Fibroblast of villous mesenchyme (primary cell): ENCODE measurements at regions not wholly inside any gene's neighbourhood (a gene's known extent, or its start where the extent isn't known, plus 50 kb on each side); places are given as distances from the start of the nearest gene placed in this dataset.
A peak's percentile ranks its signal among the peaks of the same experiment; 100 is the strongest.

Experiments
- DNase-seq: peaks from one replicate; pipeline ENCODE4 v3.0.0-alpha.2; 2010; ENCODE audit warnings: low read depth
- H3K4me3 ChIP-seq: 2 replicates; pipeline ENCODE4 v1.5.1; 2011; ENCODE audit warnings: low read depth, mild to moderate bottlenecking, low read length
- TF ChIP-seq, protein P1 (sequence below): IDR thresholded peaks from 2 replicates; pipeline ENCODE4 v1.5.1; 2012; ENCODE audit warnings: low read depth, mild to moderate bottlenecking, low read length; ENCODE audit not compliant: insufficient read depth

DNA sequence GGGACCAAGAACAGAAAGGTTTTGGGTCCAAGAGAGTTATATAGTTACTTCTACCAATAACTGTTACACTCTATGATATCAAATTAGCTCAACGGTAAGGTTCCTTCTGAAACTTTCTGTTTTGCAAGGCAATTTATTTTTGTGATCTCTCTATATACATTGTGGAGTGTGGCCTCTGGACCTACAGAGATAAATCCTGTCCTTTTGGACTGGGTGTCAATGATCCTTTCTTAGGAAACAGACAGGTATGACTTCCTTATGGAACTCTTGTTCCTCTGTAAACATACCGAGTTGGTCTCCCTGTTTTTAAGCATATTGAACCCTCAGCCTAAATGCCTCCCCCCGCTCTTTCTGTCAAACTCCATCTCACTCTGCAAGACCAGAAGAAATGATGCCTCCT lies 1117.8 kb downstream of the BCL11A start:
- H3K4me3 ChIP-seq = no peak overlapping the region
- no peak for DNase-seq
- TF ChIP-seq, protein P1, sequence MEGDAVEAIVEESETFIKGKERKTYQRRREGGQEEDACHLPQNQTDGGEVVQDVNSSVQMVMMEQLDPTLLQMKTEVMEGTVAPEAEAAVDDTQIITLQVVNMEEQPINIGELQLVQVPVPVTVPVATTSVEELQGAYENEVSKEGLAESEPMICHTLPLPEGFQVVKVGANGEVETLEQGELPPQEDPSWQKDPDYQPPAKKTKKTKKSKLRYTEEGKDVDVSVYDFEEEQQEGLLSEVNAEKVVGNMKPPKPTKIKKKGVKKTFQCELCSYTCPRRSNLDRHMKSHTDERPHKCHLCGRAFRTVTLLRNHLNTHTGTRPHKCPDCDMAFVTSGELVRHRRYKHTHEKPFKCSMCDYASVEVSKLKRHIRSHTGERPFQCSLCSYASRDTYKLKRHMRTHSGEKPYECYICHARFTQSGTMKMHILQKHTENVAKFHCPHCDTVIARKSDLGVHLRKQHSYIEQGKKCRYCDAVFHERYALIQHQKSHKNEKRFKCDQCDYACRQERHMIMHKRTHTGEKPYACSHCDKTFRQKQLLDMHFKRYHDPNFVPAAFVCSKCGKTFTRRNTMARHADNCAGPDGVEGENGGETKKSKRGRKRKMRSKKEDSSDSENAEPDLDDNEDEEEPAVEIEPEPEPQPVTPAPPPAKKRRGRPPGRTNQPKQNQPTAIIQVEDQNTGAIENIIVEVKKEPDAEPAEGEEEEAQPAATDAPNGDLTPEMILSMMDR = no peak

DNA sequence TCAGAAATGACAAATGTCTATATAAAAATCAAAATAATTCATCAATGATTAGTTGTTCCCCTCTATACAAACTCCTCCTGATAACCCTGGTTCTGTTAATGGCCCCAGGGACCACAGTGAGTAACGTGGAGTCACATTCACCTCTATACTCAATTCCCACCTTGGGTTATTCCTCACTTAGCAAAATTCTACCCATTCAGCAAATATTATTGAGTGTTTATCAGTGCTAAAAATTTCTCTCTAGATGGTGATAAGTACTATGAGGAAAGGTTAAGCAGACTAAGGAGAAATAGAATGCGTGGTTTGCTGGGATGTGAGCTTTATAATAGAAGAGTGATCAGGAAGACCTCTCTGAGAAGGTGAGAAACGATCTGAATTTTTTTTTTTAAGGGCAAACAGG lies 1124.5 kb downstream of the BCL11A start:
- TF ChIP-seq, protein P1 = no peak
- H3K4me3 ChIP-seq = no peak overlapping the region
- DNase-seq = no peak

DNA sequence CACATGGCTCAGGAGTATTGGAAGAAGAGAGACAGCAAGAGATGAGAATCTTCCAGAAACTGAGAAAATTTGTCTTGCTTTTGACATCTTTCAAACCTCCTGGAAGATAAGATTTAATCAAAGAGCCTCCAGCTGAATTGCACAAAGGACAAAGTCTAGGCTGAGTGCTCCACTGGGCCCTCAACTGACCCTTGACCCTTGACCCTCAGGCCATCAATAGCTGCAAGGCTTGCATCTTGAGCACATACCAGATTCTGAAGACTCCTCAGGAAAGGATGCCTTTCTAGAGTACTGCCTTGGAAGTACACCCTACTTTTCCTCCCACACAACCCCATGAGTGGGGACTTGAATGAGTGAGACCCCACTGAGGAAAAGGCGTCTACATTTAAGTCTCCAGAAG lies 1125.5 kb downstream of the BCL11A start:
- TF ChIP-seq, protein P1 = no peak
- no peak overlapping the region for H3K4me3 ChIP-seq
- DNase-seq = no peak

DNA sequence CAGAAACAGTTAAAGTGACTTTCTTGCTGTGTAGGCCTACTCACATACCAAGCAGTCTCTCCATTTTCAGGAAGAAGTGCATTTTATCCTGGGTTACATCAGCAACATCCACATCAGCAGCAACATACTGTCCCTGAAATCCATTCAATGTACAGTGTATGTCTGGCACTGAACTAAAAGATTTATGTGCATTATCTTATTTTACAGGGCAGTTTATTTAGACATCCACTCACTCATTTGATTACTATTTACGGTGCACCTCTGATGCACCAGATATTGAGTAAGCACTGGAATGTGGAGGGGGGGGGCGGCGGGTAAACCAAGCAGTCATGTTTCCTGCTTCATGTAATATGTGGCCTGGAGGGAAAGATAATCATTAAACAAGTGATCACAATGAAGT lies 1128.2 kb downstream of the BCL11A start:
- H3K4me3 ChIP-seq = no peak overlapping the region
- TF ChIP-seq, protein P1 = no peak
- DNase-seq = peak; percentile 44

DNA sequence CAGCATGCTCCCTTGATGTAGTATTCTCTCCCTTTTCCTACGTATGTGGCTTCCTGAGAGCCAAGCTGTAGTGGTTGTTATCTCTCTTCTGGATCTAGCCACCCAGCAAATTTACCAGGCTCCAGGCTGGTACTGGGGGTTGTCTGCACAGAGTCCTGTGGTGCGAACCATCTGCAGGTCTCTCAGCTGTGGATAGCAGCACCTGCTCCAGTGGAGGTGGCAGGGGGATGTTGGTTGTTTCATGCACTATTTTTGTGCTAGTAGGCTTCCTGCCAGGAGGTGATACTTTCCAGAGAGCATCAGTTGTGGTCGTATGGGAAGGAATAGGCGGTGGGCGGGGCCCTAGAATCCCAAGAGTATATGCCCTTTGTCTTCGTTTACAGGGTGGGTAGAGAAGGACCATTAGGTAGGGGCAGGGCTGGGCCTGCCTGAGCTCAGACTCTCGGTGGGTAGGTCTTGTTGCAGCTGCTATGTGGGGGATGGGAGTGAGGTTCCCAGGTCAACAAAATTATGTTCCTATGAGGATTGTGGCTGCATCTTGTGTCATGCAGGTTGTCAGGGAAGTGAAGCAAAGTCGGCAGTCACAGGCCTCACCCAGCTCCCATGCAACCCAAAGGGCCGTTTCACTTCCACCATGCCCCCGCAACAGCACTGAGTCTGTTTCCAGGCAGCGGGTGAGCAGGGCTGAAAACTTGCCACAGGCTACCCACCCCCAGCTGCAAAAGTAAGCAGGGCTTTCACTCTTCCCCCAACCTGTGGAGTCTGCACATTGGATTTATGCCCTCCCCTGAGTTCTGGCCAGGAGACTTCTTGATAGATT lies 1139.5 kb downstream of the BCL11A start:
- no peak for DNase-seq
- TF ChIP-seq, protein P1 = no peak
- H3K4me3 ChIP-seq = no peak overlapping the region

DNA sequence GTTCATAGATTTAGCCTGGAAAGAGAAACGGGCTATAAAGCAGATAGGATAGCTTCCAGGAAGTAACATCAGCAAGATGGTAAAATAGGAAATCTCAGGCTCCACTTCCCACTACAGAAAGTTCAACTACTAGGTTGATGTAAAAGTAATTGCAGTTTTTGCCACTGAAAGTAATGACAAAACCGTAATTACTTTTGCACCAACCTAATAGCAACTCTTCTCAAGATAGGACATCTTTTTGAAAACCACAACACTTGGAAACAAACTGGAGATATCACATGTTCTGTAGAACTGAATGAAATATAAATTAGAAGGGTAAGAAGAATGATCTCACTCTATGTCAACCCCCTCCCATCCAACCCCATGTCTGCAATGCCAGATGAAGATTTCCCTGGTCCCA lies 1154.3 kb downstream of the BCL11A start:
- no peak for DNase-seq
- TF ChIP-seq, protein P1 = no peak
- H3K4me3 ChIP-seq = no peak overlapping the region

DNA sequence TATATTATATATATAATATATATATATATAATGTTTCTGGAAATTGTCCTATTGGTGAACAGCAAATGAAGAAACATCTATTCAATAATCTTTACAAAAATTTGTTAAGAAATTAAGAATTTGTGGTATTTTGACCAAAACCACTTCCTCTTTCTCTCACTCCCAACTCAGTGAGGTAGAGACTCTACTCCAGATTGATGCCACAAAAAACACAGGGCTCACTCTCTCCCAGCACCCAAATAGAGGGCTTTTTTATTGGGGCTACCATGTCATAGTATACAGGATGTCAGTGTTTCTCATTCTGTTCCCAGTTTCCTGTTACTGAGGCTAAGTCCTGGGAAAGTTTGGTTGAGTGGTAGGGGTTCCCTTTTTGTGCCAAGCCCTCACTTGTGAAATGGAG lies 1155.4 kb downstream of the BCL11A start:
- DNase-seq = no peak
- TF ChIP-seq, protein P1 = no peak
- H3K4me3 ChIP-seq = no peak overlapping the region
